SKM-1 (cell line): ENCODE measurements at regions not wholly inside any gene's neighbourhood (a gene's known extent, or its start where the extent isn't known, plus 50 kb on each side); places are given as distances from the start of the nearest gene placed in this dataset.
A peak's percentile ranks its signal among the peaks of the same experiment; 100 is the strongest.

ENCODE experiments used
- DNase-seq: peaks from one replicate; lab custom pipeline; 2025; ENCODE audit not compliant: unreplicated experiment; lab: John Stamatoyannopoulos, UW

DNA sequence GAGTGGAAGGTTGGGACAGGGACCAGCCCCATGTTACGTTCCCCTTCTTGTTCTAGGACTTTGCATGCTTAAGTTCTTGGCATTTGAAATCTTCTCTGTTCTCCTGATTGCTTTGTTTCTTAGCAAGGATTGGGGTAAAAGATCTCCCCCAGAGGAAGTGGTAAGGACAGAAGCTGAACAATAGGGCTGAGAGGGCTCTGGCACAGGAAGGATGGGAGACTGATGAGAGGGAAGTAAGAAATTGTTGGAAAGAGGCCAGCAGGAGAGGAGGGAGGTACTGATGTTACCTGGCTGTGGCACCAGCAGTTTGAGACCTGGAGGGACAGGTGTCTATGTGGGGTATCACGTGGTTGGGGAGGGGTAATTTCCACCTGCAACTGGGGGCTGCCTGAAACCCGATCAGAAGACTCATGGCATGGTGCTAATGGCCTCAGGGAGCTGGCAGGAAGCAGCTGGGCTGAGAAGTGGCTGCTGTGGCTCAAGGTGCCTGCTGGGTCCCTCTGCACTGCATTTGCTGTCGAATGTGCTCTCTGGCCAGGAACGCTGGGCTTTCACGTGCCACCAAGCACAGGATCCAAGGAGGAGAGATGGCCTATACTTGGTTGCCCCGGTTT, 108.4 kb downstream of the LSM3 start:
- DNase-seq: no peak

DNA sequence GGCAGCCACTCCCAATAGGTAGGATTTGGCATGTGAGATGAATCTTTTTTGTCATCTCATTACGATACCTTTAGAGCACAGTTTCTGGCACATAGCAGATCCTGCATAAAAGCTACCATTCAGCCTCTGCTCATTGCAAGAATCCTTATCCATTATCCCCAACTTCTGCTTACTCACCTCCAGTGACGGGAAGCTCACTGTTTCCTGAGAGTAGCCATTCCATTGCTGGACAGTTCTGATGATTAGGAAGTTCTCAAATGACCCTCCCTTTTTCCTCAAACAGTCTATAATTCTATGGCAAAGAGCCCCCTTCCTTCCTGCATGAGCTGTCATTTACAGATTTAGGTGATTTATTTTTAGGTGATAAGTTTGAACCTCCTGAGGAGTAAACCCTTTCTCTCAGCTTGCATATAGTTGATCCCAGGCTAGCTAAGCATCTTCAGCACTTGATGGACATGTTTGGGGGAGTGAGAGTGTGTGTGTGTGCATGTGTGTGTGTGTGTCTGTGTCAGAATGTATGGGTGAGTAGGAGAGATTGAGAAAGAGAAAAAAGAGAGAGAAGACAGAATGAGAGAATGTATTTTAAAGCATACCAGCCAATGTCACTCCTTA, 109.7 kb downstream of the LSM3 start:
- DNase-seq: no peak

DNA sequence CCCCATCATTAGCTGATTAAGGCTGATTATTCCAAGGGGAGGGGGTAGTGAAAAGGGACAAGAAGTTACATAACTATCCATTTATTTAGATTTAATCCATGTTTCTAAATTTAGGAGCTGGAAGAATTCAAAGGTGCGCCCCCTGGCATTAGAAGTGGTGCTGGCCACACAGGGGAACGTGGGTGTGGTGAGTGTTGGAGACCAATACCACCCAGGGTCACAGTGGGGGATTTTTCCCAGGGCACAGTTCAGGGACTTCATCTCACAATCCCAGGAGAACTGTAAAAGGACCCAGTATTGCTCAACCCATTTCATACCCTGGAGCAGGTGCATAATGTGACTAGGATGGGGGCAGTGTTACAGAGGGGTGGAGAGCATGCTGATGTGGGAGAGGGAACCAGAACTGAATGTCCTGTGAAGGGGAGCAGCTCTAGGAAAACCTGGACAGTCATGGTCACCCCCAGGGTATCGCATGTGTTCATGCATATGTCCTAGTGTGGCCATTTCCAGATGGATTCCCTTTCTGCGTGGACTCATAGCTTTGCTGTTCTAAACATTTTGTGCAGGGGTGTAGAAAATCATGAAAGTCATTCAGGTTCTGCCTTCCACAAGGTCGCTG, 110.3 kb downstream of the LSM3 start:
- no peak for DNase-seq

DNA sequence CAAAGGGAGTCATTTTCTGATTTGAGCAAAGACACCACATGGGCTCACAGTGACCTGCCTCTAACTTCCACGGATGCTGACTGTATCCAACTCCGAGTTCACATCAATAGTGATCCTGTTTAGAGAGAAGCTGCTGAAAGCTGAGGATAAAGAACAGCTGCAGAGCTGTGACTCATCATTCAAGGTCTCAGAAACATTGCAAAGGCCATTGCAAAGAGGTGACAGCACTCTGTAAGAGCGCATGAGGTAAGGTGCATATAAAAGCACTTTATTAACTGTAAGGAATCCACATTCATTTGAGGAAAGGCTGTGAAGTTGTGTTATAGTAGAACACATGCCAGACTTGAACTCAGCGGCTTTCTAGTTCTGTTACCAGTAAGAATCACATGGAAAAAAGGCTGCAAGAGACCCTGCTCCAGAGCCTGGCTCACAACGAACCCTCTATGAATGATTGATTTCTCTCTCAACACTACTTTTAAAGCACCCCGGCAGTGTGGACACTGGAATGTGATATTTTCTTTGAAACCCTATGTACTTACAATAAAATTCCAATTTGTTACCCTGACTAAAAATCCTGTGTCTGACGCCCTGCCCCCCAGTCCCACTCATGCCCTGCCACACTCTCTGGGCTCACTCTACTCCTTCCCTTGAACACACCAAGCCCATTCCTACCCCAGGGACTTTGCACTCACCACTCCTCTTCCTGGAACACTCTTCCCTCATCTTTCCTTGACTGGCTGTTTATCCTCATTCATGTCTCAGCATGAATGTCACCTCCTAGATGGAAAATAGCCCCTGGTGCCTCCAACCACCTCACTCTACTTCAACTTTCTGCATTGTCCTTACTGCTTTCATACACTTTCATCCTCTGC, 111.2 kb downstream of the LSM3 start:
- DNase-seq: no peak

DNA sequence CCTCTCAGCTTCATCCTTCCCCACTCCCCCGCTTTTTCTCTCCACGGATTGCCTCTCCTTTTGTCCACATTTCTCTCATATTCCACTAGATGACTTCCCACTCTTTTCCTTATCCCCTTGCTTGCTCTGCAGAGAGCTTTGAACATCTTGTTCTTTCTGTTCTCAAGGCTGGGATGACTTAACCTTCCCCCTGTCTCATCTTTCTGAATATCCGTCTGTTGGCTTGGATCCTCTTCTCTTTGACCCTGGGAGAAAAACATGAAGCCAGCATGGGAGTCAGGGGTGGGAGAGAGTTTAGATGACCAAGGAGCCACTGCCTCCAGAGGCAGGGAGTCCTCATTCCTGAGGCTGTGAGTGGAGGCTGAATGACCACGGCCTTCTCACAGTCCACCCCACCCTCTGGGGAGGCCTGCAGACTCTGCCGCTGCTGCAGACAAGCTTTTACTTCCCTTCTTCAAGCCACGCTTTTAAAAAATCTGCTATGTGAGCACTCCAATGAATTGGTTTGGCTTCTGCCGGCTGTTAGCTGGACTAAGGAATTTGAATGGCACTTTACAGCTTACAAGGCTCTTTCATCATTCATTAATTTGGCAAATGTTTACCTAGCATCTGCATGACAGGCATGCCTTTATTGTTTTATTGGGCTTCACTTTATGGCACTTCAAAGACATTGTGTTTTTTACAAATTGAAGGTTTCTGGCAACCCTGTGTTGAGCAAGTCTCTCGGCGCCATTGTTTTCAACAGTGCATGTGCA, 111.6 kb upstream of the SLC6A6 start:
- no peak for DNase-seq

DNA sequence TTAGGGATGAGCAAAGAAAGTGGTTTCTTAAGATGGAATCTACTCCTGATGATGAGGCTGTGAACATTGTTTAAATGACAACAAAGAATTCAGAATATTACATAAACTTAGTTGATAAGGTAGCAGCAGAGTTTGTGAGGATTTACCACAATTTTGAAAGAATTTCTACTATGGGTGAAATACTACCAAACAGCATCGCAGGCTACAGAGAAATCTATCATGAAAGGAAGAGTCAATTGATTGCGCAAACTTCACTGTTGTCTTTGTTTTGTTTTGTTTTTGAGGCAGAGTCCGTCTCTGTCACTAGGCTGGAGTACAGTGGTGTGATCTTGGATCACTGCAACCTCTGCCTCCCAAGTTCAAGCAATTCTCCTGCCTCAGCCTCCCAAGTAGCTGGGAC, 107.4 kb upstream of the SLC6A6 start:
- DNase-seq: no peak

DNA sequence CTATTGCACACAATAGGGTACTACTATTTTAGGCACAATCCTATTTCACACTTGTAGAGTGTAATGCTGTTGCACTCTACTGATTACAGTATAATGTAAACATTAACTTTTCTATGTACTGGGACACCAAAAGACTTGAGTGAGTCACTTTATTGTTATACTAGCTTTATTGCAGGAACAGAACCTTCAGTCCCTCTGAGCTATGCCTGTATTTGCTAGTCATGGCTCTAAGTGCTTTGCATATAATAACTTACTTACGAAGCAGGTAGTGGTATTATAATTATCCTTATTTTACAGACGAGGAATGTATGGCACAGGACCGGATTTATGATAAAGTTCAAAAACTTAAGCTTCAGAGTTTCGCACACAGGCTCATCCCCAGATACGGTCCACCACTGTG, 106.6 kb upstream of the SLC6A6 start:
- DNase-seq: no peak

DNA sequence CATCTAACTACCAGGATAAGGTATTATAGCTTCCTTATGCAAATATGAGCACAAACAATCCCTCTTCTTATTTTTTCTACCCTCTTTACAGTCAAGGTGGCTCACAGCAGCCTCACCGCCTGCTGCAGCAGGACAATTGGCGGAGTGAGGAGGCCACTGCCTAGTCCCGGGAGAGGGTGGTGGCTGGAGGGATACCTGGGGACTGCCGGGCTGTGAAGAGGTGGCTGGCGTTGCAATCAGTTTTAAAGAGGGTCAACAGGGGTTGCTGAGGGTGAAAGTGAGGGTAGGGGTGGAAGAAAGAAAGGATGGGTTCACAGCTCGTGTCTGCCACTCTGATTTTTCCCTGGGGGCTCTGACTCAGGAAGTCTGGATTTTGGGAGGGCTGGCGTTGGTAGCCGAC, 105.1 kb upstream of the SLC6A6 start:
- DNase-seq: no peak

DNA sequence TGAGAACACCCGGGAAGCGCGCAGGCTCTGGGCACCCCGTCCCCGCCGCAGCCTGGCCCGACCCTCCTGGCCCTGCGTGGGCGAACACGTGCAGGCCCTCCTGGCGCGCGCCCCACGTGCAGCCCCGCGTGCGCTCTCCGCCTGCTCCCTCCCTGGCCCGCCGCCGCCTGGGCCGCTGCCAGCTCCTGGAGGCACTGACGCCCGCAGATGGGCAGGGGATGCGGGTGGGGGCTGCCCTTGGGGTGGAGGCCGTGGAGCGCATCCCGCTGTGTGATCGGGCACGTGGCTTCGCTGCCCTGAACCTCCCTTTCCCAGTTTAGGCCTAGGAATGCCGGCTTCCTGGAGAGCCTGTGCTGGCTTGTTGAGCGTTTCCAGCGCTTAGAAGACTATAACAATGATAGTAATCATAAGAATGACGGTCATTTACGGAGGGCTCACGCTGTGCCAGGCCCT, 104.6 kb upstream of the SLC6A6 start:
- no peak for DNase-seq

DNA sequence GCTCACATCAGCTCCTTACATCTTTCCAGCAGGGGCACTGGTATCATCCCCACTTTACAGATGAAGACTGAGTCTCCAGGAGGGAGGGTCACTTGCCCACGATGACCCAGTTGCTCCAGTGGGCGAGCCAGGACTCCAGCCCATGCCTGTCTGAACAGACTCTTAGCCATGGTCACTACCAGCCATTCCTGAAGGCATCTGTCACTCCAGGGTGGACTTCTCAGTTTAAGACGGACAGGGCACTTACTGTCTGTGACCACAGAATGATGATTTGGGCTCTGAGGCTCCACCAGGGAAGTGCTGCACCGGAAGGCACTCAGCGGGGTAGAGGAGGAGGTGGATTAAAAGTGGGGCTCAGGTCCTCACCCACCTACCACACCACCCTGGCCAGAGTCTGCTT, 104.0 kb upstream of the SLC6A6 start:
- no peak for DNase-seq

DNA sequence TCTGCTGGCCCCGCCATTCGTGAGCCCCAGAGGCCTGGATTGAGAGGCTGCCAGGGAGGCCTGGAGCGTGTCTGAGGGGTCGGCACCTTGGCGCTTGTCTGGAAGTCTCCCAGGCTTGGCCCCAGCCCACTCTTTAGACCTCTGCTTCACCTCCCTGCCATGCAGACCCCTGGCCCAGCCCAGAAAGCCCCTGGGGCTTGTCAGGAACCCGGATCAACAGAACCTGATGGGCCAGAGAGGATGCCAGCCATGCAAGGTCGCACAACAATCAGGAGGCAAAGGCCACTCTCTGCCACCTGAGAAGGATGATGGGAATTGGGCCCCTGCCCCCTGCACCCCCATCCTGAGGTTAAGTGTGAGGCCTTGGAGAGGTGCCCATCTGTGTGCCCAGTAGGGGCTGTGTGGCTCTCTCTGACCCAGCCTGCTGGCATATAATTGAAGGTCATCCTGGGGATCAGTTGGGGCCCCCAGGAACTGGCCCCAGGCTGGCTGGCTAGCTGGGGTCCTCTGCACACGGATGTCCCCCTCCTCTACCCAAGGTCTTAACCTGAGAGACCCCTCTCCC, 103.3 kb upstream of the SLC6A6 start:
- DNase-seq: no peak

DNA sequence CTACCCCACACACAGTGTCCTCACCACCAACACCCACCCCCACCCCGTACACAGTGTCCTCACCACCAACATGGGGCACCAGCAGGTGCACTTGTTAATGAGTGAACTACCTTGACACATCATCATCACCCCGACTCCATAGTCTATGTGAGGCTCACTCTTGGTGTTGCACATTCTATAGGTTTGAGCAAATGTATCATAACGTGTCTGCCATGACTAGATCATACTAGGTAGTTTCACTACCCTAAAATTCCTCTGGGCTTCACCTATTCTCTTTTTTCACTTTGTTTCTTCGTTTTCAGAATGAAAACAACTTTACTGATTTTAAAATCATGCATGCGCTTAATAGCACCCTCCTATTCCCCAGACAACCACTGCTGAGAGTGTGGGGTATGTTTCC, 102.6 kb upstream of the SLC6A6 start:
- no peak for DNase-seq

DNA sequence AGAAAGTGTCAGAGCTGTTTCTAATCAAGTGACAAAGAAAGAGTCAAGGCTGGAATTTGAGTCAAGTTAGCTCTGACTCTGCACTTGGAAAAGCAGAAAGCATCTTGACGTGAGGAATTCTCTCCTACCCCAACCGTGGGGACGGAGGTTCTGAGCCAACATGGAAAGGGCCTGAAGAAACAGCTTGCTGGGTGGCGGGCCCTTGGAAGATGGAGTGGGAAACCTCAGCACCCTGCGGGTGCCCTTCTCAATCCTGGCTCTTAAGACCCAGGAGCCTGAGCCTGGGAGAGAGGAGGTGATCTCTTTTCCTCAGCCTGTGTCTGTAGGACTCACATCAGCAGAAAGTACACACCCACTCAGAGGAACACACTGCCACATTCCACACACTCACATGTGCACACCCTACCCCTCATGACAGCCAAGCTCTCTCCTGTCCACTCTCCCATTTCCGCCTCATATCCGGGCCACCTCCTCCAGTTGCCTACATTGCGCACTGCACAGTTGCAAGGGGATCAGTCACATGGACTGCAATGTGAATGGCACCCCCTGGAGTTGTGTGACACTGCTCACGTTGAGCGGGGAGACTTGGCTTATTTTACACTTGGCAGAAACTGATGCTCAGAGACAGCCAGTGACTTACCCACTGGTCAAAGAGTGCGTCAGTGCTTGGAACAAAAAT, 101.5 kb upstream of the SLC6A6 start:
- no peak for DNase-seq

DNA sequence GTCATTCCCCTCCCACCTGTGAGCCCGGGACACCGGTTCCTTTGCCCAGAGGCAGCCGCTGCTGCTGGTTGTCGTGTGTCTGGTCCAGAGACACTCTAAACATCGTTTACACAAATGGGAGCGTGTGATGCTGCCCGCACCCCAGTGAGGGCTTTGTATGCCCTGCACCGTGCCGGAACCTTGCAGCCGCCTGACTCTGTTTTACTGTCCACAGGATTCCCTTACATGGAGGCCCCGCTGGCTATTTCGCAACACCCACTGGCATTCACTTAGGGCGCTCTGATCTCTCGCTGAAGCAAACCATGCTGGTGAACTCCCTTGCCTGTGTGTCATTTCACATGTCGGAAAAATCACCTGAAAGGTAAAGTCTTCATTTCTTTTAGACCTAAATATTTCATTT, 100.8 kb upstream of the SLC6A6 start:
- no peak for DNase-seq

DNA sequence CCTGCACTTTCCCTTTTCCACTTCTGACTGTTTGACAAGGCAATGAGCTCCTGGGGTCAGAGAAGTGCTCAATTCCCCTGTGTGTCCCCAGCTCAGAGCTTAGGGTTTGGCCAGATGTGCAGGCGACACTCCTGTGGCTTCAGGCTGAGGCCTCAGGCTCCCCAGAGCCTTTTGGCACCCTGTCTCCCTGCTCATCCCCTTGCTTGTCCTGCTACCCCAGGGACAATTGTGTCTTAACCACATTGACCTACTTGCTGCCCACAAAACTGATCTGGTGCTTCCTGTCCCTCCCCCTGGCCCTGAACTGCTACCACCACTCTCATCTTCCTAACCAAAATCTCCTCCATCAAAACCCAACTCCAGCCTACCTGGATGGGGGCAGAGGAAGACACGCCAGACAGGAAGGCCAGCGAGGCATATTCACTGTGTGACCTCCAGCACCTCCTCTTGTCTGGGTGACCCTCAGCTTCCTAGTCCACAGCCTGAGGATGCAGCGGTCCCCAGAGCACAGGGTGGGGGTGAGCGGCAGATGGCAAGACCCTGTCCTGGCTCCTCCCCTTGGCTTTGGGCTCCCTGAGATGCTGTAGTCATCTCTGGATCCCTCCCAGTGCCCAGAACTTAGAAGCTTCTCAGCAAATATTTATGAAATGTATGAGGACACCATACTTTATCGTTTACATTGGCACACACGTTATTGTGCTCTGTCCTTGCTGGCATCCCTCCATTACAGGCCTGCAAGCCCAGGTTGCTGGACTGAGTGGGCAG, 98.9 kb upstream of the SLC6A6 start:
- no peak for DNase-seq

DNA sequence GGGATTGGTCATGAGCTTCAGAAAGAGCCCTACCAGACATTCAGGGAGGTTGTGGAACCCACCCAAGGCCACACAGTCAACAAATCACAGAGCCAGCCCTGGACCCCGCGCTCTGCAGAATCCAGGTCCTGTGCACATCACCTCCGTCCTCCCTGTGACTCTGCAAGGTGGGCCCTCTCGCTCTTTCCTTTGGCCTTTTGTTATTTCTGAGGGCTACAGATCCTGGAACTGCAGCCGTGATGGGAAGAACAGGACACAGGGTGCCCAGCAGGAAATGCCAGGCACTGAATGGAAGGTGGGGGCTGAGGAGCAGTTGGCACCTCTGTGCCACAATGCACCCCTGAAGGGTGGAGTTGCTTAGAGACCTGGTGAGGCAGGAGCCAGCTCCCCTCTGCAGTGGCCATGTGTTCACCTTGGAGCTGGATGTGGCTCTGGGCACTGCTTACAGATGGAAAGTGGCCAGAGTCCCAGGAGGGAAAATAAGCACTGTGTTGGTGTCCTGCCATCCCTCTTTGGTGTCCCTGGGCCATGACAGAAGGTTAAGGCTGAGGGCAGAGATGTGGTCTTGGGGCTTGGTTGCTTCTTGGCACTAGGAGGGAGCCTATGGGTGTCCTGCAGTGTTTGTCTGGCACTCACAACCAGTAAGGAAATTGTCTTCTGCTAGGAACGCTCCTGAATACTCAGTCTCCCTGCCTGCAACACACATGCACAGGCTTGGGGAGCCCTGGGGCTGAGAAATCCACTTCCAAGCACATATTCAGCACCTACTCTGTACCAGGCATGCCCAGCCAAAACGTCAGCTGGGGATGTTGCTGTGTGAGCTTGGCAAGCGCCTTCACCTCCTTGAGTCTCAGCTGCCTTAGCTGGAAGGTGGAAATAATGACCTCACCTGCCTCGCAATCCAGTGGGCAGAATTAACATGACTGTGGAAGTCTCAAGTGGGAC, 98.0 kb upstream of the SLC6A6 start:
- DNase-seq: no peak

DNA sequence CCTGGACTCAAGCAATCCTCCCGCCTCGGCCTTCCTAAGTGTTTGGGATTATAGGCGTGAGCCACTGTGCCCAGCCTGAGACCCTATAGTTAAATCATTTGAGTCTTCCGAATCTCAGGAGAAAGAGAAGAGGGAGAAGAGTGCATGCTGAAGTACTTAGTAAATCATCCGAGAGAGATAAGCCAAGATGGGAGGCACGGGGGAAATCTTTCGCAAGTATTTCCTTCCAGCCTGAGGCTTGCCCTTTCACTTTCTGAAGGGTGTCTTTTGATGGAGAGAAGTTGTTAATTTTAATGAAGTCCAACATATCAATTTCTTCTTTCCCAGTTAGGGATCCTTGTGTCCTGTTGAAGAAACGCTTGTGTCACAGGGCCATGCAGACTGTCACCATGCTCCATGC, 97.1 kb upstream of the SLC6A6 start:
- peak; percentile 14 for DNase-seq

DNA sequence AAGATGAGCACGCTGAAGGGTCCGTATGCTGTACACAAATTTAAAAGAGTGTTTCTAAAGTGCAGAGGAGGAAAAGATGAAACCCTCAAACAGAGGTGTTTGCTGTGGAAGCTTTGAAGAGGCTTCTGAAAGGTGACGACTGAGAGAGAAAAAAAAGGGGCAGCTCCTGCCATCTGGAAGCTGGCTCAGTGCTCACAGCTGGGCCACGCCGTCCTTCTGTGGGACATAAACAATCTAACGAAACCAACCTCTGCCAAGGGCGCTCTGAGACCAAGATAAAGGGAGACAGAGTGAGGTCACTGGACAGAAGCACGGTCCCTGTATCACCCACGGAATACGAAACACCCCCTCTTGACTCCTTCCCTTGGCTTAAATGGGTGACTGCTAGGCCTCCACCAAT, 96.3 kb upstream of the SLC6A6 start:
- no peak for DNase-seq
